CD4-positive, alpha-beta T cell (primary cell): ENCODE measurements at regions not wholly inside any gene's neighbourhood (a gene's known extent, or its start where the extent isn't known, plus 50 kb on each side); places are given as distances from the start of the nearest gene placed in this dataset.

Experiments used
- ATAC-seq: fragments of 200-7000 bp; cut with Tn5 transposase; one replicate; pipeline ENCODE4 v1.10.0; 2022; ENCODE audit warnings: mild to moderate bottlenecking; ENCODE audit not compliant: poor library complexity
- CTCF ChIA-PET: fragments of 350-600 bp; sonication (Branson Sonifier 250); formaldehyde crosslinking; loops from one replicate; lab custom pipeline; 2021; ENCODE audit warnings: antibody characterized with exemption, inconsistent platforms; lab: Charles Lee
- POLR2A ChIA-PET: fragments of 350-600 bp; sonication (Branson Sonifier 250); formaldehyde crosslinking; loops from one replicate; lab custom pipeline; 2021; ENCODE audit warnings: antibody characterized with exemption, inconsistent platforms; lab: Charles Lee
- DNase-seq, 14 experiments: peaks; one replicate each; pipeline ENCODE4 v3.0.0-alpha.2; 2013 to 2020; ENCODE audit warnings: mixed read lengths in 2 of 14
- H3K27ac ChIP-seq, 2 donors: one replicate each; pipeline versions ENCODE4 v1.5.1 to v1.7.0; 2013; ENCODE audit warnings: low read length in 2 of 2, low read depth in 1 of 2, mild to moderate bottlenecking in 1 of 2
- H3K27me3 ChIP-seq, 2 experiments: 1 replicate in 1 of 2; 2 replicates in 1 of 2; pipeline versions ENCODE4 v1.6.1 to v1.7.0; 2013; ENCODE audit warnings: low read length in 2 of 2, control low read depth in 1 of 2, mild to moderate bottlenecking in 1 of 2, moderate library complexity in 1 of 2; ENCODE audit not compliant: insufficient read depth in 2 of 2, control insufficient read depth in 1 of 2
- H3K36me3 ChIP-seq: one replicate; pipeline ENCODE4 v1.6.1; 2013; ENCODE audit warnings: low read length, control low read depth; ENCODE audit not compliant: insufficient read depth
- H3K4me1 ChIP-seq: one replicate; pipeline ENCODE4 v1.6.1; 2013; ENCODE audit warnings: low read length, control low read depth; ENCODE audit not compliant: insufficient read depth
- H3K4me3 ChIP-seq: one replicate; pipeline ENCODE4 v1.5.1; 2013; ENCODE audit warnings: mild to moderate bottlenecking, low read length, moderate library complexity
- H3K9me3 ChIP-seq, 2 experiments: 1 replicate in 1 of 2; 2 replicates in 1 of 2; pipeline versions ENCODE4 v1.6.1 to v1.7.0; 2013; ENCODE audit warnings: low read length in 2 of 2, mild to moderate bottlenecking in 2 of 2, control low read depth in 1 of 2, moderate library complexity in 1 of 2; ENCODE audit not compliant: control insufficient read depth in 1 of 2, insufficient read depth in 1 of 2
- H3K27ac Mint-ChIP-seq: one replicate; pipeline ENCODE4 v1.8.0; 2020; ENCODE audit warnings: mixed read lengths
- H3K27me3 Mint-ChIP-seq: one replicate; pipeline ENCODE4 v1.8.0; 2021; ENCODE audit warnings: mixed read lengths
- H3K36me3 Mint-ChIP-seq: one replicate; pipeline ENCODE4 v1.8.0; 2021; ENCODE audit warnings: low read depth, mixed read lengths
- H3K4me1 Mint-ChIP-seq: one replicate; pipeline ENCODE4 v1.8.0; 2021; ENCODE audit warnings: low read depth, mixed read lengths
- H3K4me3 Mint-ChIP-seq: one replicate; pipeline ENCODE4 v1.8.0; 2020; ENCODE audit warnings: mild to moderate bottlenecking, mixed read lengths
- H3K9me3 Mint-ChIP-seq: one replicate; pipeline ENCODE4 v1.8.0; 2020; ENCODE audit warnings: mixed read lengths
- intact Hi-C, 2 experiments: fragments of 100-400 bp; cut with DNase I in 1 of 2; cut with micrococcal nuclease in 1 of 2; formaldehyde crosslinking; loops; one replicate each; pipeline versions ENCODE4 v1.15.1 to v1.9.0; 2023 to 2025; cut with DNase I, micrococcal nuclease
- TF ChIP-seq, protein P1 (sequence below): fragments of 200-600 bp; IDR thresholded peaks from one replicate; pipeline ENCODE4 v1.8.0; 2022; ENCODE audit warnings: antibody characterized with exemption, mild to moderate bottlenecking

DNA sequence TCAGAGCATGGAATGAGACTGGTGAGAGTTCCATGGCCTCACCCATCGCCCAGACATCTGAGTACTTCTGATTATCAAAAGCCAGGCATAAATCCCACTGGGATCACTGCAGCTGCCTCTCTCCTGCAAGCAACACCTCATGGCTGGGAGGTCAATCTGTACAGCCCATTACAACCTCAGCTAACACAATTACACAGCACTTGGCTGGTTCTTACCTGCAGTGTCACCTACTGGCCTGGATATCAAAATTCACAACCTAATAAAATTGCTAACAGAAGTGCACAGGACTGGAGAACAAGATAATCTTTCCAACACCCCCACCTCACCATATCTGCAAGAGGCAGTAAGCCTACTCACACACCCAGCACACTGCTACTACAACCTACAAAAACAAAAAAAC, 341.7 kb upstream of the NDST3 start:
- Mint-ChIP-seq H3K9me3 (peaks cover 10% of the 10 kb centered on the region), H3K36me3 (no peaks in the 10 kb centered on the region), H3K27me3 (no peaks in the 10 kb centered on the region), H3K4me1 (no peaks in the 10 kb centered on the region), H3K27ac (no peak overlapping the region), H3K4me3 (no peak overlapping the region)
- TF ChIP-seq, protein P1, sequence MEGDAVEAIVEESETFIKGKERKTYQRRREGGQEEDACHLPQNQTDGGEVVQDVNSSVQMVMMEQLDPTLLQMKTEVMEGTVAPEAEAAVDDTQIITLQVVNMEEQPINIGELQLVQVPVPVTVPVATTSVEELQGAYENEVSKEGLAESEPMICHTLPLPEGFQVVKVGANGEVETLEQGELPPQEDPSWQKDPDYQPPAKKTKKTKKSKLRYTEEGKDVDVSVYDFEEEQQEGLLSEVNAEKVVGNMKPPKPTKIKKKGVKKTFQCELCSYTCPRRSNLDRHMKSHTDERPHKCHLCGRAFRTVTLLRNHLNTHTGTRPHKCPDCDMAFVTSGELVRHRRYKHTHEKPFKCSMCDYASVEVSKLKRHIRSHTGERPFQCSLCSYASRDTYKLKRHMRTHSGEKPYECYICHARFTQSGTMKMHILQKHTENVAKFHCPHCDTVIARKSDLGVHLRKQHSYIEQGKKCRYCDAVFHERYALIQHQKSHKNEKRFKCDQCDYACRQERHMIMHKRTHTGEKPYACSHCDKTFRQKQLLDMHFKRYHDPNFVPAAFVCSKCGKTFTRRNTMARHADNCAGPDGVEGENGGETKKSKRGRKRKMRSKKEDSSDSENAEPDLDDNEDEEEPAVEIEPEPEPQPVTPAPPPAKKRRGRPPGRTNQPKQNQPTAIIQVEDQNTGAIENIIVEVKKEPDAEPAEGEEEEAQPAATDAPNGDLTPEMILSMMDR, result no peak
- Histone ChIP-seq H3K4me3 (no peak overlapping the region), H3K4me1 (no peaks in the 10 kb centered on the region), H3K36me3 (no peaks in the 10 kb centered on the region), H3K27me3 (no peaks in the 10 kb centered on the region), H3K27ac (no peak overlapping the region), H3K9me3 (peaks cover 0 to 15% of the 10 kb centered on the region in 2 experiments)
- DNase-seq, result no peak
- CTCF ChIA-PET, result no interaction called here
- no peak for ATAC-seq
- intact Hi-C loops, result no loop called here
- POLR2A ChIA-PET, result no interaction called here

DNA sequence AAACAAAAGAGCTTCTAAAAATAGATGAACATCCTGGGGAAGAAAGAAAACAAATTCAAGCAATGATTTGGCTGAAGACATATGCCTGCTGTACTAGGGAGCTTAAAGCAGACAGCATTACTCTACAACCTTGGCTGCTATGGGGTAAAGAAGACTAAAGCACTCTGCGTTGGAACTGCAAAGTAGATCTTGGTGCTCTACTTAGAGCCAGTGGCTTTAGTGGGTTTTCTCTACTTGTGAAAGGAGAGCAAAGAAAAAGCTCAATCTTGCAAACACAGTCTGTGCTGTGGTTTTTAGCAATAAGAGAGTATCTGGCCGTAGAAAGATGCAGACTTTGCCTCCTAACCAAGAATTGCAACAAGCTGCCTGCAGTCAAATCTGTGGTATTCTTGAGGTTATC, 334.7 kb upstream of the NDST3 start:
- intact Hi-C loops, result no loop called here
- Mint-ChIP-seq H3K9me3 (peaks cover 2% of the 10 kb centered on the region), H3K4me3 (no peak overlapping the region), H3K27me3 (no peaks in the 10 kb centered on the region), H3K36me3 (no peaks in the 10 kb centered on the region), H3K27ac (no peak overlapping the region), H3K4me1 (no peaks in the 10 kb centered on the region)
- Histone ChIP-seq H3K4me3 (no peak overlapping the region), H3K36me3 (no peaks in the 10 kb centered on the region), H3K9me3 (no peaks in the 10 kb centered on the region), H3K4me1 (no peaks in the 10 kb centered on the region), H3K27me3 (no peaks in the 10 kb centered on the region), H3K27ac (no peak overlapping the region)
- DNase-seq (no peak), ATAC-seq (no peak)
- POLR2A ChIA-PET, result no interaction called here
- TF ChIP-seq, protein P1, result no peak
- CTCF ChIA-PET, result no interaction called here

DNA sequence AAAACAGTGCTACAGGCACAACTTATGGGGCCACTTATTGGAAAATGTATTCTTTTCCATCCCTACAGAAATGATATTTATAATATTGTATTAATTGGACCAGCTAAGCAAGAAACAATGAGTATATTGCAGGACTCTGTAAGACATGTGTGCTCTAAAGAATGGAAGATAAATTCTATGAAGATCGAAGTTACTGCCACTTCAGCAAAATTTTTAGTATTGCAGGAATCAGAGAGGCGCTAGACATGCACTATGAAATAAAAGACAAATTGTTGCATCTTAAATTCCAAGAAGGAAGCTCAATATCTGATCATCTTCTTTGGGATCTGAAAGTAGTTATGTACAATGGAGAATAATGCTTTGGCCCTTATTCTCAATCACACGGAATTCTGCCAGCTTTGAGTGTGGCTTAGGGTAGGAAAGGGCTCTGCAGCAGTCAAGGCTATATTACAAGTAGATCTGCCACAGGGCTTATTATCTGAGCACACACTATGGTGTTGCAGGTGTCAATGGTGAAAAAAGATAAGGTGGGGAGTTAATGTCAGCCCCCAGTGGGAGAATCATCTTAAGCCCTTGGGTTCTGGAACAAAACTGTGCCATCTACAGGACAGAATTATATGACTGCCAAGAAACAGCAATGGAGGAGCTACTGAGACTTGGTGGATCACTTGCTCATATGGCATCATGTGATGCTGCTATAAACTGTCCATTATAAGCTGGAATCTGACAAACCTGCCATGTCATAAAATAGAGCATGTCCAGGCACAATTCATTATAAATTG, 334.0 kb upstream of the NDST3 start:
- Mint-ChIP-seq H3K9me3 (no peaks in the 10 kb centered on the region), H3K36me3 (no peaks in the 10 kb centered on the region), H3K4me1 (no peaks in the 10 kb centered on the region), H3K4me3 (no peak overlapping the region), H3K27ac (no peak overlapping the region), H3K27me3 (no peaks in the 10 kb centered on the region)
- CTCF ChIA-PET, result no interaction called here
- DNase-seq (no peak), ATAC-seq (no peak)
- Histone ChIP-seq H3K27me3 (no peaks in the 10 kb centered on the region), H3K27ac (no peak overlapping the region), H3K4me1 (no peaks in the 10 kb centered on the region), H3K4me3 (no peak overlapping the region), H3K36me3 (no peaks in the 10 kb centered on the region), H3K9me3 (no peaks in the 10 kb centered on the region)
- TF ChIP-seq, protein P1, result no peak
- intact Hi-C loops, result no loop called here
- POLR2A ChIA-PET, result no interaction called here
